ENCODE measurements at regions not wholly inside any gene's neighbourhood (a gene's known extent, or its start where the extent isn't known, plus 50 kb on each side); places are given as distances from the start of the nearest gene placed in this dataset.
"Not testable (repeated sequence)": the region's sequence is repeated elsewhere in the genome, so short reads cannot be mapped to it uniquely, and the experiment has no call there.

DNA sequence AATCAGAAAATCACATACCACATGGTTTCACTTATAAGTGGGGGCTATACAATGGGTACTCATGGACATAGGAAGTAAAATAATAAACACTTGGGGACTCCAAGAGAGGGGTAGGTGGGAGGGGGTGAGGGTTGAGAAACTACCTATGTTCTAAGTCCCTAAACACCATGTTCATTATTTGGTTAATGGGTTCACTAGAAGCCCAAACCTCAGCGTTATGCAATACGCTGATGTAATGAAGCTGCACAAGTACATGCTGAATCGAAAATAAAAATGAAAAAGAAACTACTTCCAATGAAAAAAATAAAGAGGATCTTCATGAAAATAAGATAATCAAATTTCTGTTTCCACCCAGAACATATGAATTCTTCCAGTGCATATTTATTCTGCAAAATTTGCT is 208.5 kb downstream of the TMEM161B start:
- Histone ChIP-seq H3K9me3 (ENCODE audit: control extremely low read depth in 1 of 3, control insufficient read depth in 2 of 3, insufficient read depth in 1 of 3, low read length in 2 of 3) (peaks cover 0 to 17% (median 0%) of the 10 kb centered on the region in 3 donors), H3K79me2 (ENCODE audit: control insufficient read depth, insufficient read depth, low read length) (no peaks in the 10 kb centered on the region), H3K36me3 (replicated peaks in 1 of 2; ENCODE audit: control extremely low read depth in 1 of 2, control insufficient read depth in 1 of 2, extremely low read depth in 1 of 2, insufficient read depth in 2 of 2, low read length in 1 of 2) (no peaks in the 10 kb centered on the region), H3K9ac (ENCODE audit: low read length) (no peak overlapping the region), H2AFZ (ENCODE audit: insufficient read depth, low read depth, low read length, poor library complexity, severe bottlenecking) (no peak overlapping the region), H3K27ac (ENCODE audit: low read length in 2 of 2) (no peak overlapping the region), H3K27me3 (replicated peaks in 1 of 4; ENCODE audit: control extremely low read depth in 1 of 4, control insufficient read depth in 3 of 4, insufficient read depth in 4 of 4, low read length in 3 of 4) (no peaks in the 10 kb centered on the region), H4K20me1 (ENCODE audit: control insufficient read depth, insufficient read depth, low read length, poor library complexity, severe bottlenecking) (no peaks in the 10 kb centered on the region), H3K4me1 (ENCODE audit: control insufficient read depth in 2 of 2, insufficient read depth in 2 of 2, low read length in 2 of 2) (no peaks in the 10 kb centered on the region), H3K4me3 (ENCODE audit: control extremely low read depth in 1 of 5, extremely low read depth in 1 of 5, insufficient read depth in 1 of 5, low read depth in 2 of 5, low read length in 4 of 5) (no peak overlapping the region), H3K4me2 (replicated peaks; ENCODE audit: low read depth, low read length, poor library complexity, severe bottlenecking) (no peak overlapping the region)
- no peak for ATAC-seq (ENCODE audit: low read depth)
- DNase-seq: no peak
- no peaks in the 10 kb centered on the region for H3K4me1 Mint-ChIP-seq
- no peak overlapping the region for H3K4me3 Mint-ChIP-seq
- H3K27me3 Mint-ChIP-seq: no peaks in the 10 kb centered on the region
- intact Hi-C loops (cut with micrococcal nuclease): no loop called here
- WGBS (ENCODE audit: insufficient coverage): 100% methylated on average over 1 of the region's 3 CpGs
- TF ChIP-seq, protein P1, sequence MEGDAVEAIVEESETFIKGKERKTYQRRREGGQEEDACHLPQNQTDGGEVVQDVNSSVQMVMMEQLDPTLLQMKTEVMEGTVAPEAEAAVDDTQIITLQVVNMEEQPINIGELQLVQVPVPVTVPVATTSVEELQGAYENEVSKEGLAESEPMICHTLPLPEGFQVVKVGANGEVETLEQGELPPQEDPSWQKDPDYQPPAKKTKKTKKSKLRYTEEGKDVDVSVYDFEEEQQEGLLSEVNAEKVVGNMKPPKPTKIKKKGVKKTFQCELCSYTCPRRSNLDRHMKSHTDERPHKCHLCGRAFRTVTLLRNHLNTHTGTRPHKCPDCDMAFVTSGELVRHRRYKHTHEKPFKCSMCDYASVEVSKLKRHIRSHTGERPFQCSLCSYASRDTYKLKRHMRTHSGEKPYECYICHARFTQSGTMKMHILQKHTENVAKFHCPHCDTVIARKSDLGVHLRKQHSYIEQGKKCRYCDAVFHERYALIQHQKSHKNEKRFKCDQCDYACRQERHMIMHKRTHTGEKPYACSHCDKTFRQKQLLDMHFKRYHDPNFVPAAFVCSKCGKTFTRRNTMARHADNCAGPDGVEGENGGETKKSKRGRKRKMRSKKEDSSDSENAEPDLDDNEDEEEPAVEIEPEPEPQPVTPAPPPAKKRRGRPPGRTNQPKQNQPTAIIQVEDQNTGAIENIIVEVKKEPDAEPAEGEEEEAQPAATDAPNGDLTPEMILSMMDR (IDR thresholded peaks at IDR 0.05): no peak
- no peak for TF ChIP-seq EZH2 (IDR thresholded peaks at IDR 0.05; ENCODE audit: borderline replicate concordance, insufficient read depth, low read depth, low read length, poor library complexity, severe bottlenecking)
- peaks cover 2% of the 10 kb centered on the region for H3K9me3 Mint-ChIP-seq (ENCODE audit: insufficient read depth)
- CTCF ChIA-PET: no interaction called here
- H3K27ac Mint-ChIP-seq: no peak overlapping the region
- POLR2A ChIA-PET: no interaction called here

DNA sequence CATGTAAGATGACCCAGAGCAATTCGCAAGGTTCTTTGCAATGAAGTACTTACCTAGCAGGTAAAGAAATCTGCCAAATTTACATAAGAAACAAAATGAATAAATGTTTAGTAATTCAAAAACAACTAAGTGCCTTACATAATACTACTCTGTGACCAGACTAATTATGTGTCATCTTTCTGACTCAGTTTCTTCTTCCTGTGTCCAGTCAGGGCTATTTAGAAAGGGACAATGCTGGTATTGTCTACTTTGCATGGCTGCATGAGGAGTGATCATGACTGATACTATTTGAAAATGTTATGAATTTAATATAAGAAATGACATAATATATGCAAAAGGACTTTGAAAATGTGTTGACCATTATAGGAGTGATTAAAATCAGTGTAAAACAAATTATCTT is 210.0 kb downstream of the TMEM161B start:
- no peak for ATAC-seq (ENCODE audit: low read depth)

DNA sequence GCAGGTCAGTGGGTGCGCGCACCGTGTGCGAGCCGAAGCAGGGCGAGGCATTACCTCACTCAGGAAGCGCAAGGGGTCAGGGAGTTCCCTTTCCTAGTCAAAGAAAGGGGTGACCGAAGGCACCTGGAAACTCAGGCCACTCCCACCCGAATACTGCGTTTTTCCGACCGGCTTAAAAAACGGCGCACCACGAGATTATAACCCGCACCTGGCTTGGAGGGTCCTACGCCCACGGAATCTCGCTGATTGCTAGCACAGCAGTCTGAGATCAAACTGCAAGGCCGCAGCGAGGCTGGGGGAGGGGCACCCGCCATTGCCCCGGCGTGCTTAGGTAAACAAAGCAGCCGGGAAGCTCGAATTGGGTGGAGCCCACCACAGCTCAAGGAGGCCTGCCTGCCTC is 216.2 kb downstream of the TMEM161B start:
- not testable (repeated sequence) for H3K79me2 ChIP-seq (ENCODE audit: control insufficient read depth, insufficient read depth, low read length); H3K4me2 ChIP-seq (replicated peaks; ENCODE audit: low read depth, low read length, poor library complexity, severe bottlenecking)

More for the DNA sequence above, 210.0 kb downstream of the TMEM161B start:
- ChIA-PET CTCF (no interaction called here), POLR2A (no interaction called here)
- H3K4me3 ChIP-seq (ENCODE audit: control extremely low read depth in 1 of 5, extremely low read depth in 1 of 5, insufficient read depth in 1 of 5, low read depth in 2 of 5, low read length in 4 of 5): no peak overlapping the region
- WGBS (ENCODE audit: insufficient coverage): no CpG with 5 or more reads among the region's 1 CpG
- H3K4me1 ChIP-seq (ENCODE audit: control insufficient read depth in 2 of 2, insufficient read depth in 2 of 2, low read length in 2 of 2): no peaks in the 10 kb centered on the region
- H3K27ac ChIP-seq (ENCODE audit: low read length in 2 of 2): no peak overlapping the region
- TF ChIP-seq EZH2 (IDR thresholded peaks at IDR 0.05; ENCODE audit: borderline replicate concordance, insufficient read depth, low read depth, low read length, poor library complexity, severe bottlenecking): no peak
- TF ChIP-seq, protein P1 (IDR thresholded peaks at IDR 0.05): no peak
- Mint-ChIP-seq H3K9me3 (ENCODE audit: insufficient read depth) (peaks cover 2% of the 10 kb centered on the region), H3K27me3 (no peaks in the 10 kb centered on the region), H3K27ac (no peak overlapping the region), H3K4me3 (no peak overlapping the region), H3K4me1 (no peaks in the 10 kb centered on the region)
- H3K27me3 ChIP-seq (replicated peaks in 1 of 4; ENCODE audit: control extremely low read depth in 1 of 4, control insufficient read depth in 3 of 4, insufficient read depth in 4 of 4, low read length in 3 of 4): no peaks in the 10 kb centered on the region
- intact Hi-C loops (cut with micrococcal nuclease): no loop called here
- no peaks in the 10 kb centered on the region for H3K36me3 ChIP-seq (replicated peaks in 1 of 2; ENCODE audit: control extremely low read depth in 1 of 2, control insufficient read depth in 1 of 2, extremely low read depth in 1 of 2, insufficient read depth in 2 of 2, low read length in 1 of 2)
- H4K20me1 ChIP-seq (ENCODE audit: control insufficient read depth, insufficient read depth, low read length, poor library complexity, severe bottlenecking): no peaks in the 10 kb centered on the region
- H2AFZ ChIP-seq (ENCODE audit: insufficient read depth, low read depth, low read length, poor library complexity, severe bottlenecking): no peak overlapping the region
- H3K79me2 ChIP-seq (ENCODE audit: control insufficient read depth, insufficient read depth, low read length): no peaks in the 10 kb centered on the region
- peaks cover 0 to 17% (median 0%) of the 10 kb centered on the region in 3 donors for H3K9me3 ChIP-seq (ENCODE audit: control extremely low read depth in 1 of 3, control insufficient read depth in 2 of 3, insufficient read depth in 1 of 3, low read length in 2 of 3)
- no peak overlapping the region for H3K9ac ChIP-seq (ENCODE audit: low read length)
- no peak overlapping the region for H3K4me2 ChIP-seq (replicated peaks; ENCODE audit: low read depth, low read length, poor library complexity, severe bottlenecking)
- no peak for DNase-seq

More for the DNA sequence above, 216.2 kb downstream of the TMEM161B start:
- H3K4me3 Mint-ChIP-seq; H2AFZ ChIP-seq (ENCODE audit: insufficient read depth, low read depth, low read length, poor library complexity, severe bottlenecking); POLR2A ChIA-PET; H3K4me3 ChIP-seq (ENCODE audit: control extremely low read depth in 1 of 5, extremely low read depth in 1 of 5, insufficient read depth in 1 of 5, low read depth in 2 of 5, low read length in 4 of 5); H3K9me3 ChIP-seq (ENCODE audit: control extremely low read depth in 1 of 3, control insufficient read depth in 2 of 3, insufficient read depth in 1 of 3, low read length in 2 of 3); DNase-seq; intact Hi-C loops (cut with micrococcal nuclease); H3K27me3 Mint-ChIP-seq; ATAC-seq (ENCODE audit: low read depth); H4K20me1 ChIP-seq (ENCODE audit: control insufficient read depth, insufficient read depth, low read length, poor library complexity, severe bottlenecking); CTCF ChIA-PET; H3K4me1 ChIP-seq (ENCODE audit: control insufficient read depth in 2 of 2, insufficient read depth in 2 of 2, low read length in 2 of 2); H3K27me3 ChIP-seq (replicated peaks in 1 of 4; ENCODE audit: control extremely low read depth in 1 of 4, control insufficient read depth in 3 of 4, insufficient read depth in 4 of 4, low read length in 3 of 4); H3K9ac ChIP-seq (ENCODE audit: low read length); H3K9me3 Mint-ChIP-seq (ENCODE audit: insufficient read depth); H3K27ac Mint-ChIP-seq; H3K36me3 ChIP-seq (replicated peaks in 1 of 2; ENCODE audit: control extremely low read depth in 1 of 2, control insufficient read depth in 1 of 2, extremely low read depth in 1 of 2, insufficient read depth in 2 of 2, low read length in 1 of 2); H3K4me1 Mint-ChIP-seq; H3K27ac ChIP-seq (ENCODE audit: low read length in 2 of 2): not testable (repeated sequence)
- WGBS (ENCODE audit: insufficient coverage): 86% methylated on average over 20 of the region's 26 CpGs

All from B cell (primary cell).